ENCODE measurements at regions not wholly inside any gene's neighbourhood (a gene's known extent, or its start where the extent isn't known, plus 50 kb on each side); places are given as distances from the start of the nearest gene placed in this dataset.
"Not testable (repeated sequence)": the region's sequence is repeated elsewhere in the genome, so short reads cannot be mapped to it uniquely, and the experiment has no call there.

DNA sequence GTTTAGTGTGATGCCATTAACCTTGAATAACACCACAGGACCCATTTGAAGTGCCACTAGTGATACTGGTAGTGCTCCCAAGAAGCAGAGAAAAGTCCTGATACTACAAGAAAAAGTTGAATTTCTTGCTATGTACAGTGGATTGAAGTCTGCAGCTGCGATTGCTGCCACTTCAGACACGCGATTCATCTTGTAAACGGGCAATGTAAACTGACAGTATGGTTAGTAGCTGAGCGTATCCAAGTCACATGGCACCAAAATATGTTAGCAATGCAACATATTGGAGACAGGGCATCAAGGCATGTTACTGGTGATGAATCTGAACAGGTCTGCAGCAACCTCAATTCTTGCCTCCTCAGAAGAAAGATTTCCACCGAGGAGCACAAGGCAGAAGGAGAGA lies 238.9 kb downstream of the HS3ST3B1 start:
- Histone ChIP-seq H3K36me3 (no peaks in the 10 kb centered on the region), H3K27me3 (no peaks in the 10 kb centered on the region), H3K4me3 (no peak overlapping the region), H3K27ac (no peak overlapping the region), H3K9ac (ENCODE audit: low read depth in 2 of 2, low read length in 2 of 2) (no peak overlapping the region), H3K4me1 (no peaks in the 10 kb centered on the region), H3K9me3 (no peaks in the 10 kb centered on the region)
- intact Hi-C loops (cut with DNase I): no loop called here
- DNase-seq: no peak
- TF ChIP-seq, protein P1, sequence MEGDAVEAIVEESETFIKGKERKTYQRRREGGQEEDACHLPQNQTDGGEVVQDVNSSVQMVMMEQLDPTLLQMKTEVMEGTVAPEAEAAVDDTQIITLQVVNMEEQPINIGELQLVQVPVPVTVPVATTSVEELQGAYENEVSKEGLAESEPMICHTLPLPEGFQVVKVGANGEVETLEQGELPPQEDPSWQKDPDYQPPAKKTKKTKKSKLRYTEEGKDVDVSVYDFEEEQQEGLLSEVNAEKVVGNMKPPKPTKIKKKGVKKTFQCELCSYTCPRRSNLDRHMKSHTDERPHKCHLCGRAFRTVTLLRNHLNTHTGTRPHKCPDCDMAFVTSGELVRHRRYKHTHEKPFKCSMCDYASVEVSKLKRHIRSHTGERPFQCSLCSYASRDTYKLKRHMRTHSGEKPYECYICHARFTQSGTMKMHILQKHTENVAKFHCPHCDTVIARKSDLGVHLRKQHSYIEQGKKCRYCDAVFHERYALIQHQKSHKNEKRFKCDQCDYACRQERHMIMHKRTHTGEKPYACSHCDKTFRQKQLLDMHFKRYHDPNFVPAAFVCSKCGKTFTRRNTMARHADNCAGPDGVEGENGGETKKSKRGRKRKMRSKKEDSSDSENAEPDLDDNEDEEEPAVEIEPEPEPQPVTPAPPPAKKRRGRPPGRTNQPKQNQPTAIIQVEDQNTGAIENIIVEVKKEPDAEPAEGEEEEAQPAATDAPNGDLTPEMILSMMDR (IDR thresholded peaks at IDR 0.05): no peak

DNA sequence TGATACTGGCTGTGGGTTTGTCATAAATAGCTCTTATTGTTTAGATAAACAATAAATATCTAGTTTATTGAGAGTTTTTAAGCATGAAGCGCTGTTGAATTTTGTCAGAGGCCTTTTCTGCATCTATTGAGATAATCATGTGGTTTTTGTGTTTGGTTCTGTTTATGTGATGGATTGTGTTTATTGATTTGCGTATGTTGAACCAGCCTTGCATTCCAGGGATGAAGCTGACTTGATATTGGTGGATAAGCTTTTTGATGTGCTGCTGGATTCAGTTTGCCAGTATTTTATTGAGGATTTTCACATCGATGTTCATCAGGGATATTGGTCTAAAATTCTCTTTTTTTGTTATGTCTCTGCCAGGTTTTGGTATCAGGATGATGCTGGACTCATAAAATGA lies 231.4 kb downstream of the HS3ST3B1 start:
- H3K4me1 ChIP-seq; H3K9me3 ChIP-seq; DNase-seq; H3K4me3 ChIP-seq; H3K9ac ChIP-seq (ENCODE audit: low read depth in 2 of 2, low read length in 2 of 2); H3K36me3 ChIP-seq; intact Hi-C loops (cut with DNase I); H3K27me3 ChIP-seq; H3K27ac ChIP-seq: not testable (repeated sequence)

DNA sequence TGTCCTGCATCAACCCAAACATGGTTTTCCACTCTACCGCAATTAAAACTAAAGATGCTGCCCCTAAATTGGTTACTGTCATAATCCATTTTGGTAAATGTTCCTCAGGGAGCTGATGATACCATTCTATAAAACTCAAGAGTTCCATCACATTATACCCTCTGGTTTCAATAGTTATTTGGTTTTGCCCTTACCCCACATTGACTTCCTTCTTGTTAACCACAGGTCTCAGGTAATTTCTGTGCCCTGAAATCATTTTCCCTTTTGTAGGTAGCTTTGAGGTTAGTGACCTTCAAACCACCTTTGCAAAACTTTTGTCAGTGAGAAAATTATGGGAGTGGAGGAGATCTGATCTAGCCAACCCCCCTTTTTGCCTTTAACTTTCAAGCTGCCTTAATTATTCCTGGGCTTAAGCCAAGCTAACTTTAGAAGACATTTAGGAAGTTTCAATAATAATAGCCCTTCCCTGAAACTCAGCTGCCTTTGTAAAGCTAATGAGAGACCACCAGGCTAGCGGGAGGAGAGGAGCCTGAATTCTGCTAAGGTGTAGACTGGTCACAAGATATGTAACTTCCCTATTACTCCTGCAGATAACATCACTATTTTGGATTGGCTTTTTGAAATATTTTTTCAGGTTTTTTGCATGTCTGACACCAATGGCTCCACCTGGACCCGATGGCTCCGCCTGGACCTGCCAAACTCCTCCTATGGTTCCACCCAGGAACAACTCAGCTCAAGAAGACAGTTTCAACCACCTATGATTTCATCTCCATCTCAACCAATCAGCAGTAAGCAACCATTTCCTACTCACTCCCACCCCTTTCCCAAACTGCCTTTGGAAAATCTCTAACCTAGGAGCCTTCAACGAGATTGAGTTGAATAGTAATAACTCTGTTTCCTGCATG lies 224.9 kb downstream of the HS3ST3B1 start:
- no peaks in the 10 kb centered on the region for H3K36me3 ChIP-seq
- H3K27ac ChIP-seq: no peak overlapping the region
- H3K27me3 ChIP-seq: no peaks in the 10 kb centered on the region
- no peak for DNase-seq
- H3K4me1 ChIP-seq: no peaks in the 10 kb centered on the region
- H3K9me3 ChIP-seq: no peaks in the 10 kb centered on the region
- intact Hi-C loops (cut with DNase I): no loop called here
- H3K9ac ChIP-seq (ENCODE audit: low read depth in 2 of 2, low read length in 2 of 2): no peak overlapping the region
- H3K4me3 ChIP-seq: no peak overlapping the region
- TF ChIP-seq, protein P1 (IDR thresholded peaks at IDR 0.05): no peak

DNA sequence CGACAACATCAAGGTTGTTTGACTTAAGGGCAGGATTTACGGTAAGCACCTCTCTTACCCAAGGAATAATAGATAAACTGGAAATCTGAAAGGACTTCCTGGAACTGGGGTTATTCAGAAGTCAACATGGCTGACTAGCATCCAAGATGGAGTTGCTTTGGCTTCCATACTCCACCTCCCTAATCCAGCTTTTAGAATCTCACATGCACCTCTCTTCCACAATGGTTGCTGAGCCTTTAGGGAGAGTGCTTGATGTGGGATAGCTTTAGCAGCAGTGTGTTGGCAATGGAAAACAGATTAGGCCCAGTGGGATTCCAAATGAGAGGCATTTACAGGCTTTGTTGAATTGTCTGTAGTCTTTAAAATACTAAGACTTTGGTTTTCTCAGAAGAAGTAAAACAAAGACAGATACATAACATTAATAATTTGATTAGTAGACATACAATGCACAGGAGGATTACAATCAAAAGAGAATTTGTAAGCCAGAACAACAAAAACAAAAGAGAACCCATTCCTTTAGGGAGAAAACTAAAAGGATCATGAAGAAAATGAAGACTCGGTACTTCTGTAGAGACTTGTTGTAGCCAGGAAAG lies 222.0 kb downstream of the HS3ST3B1 start:
- intact Hi-C loops (cut with DNase I): no loop called here
- H3K4me3 ChIP-seq: no peak overlapping the region
- no peak for DNase-seq
- H3K27me3 ChIP-seq: no peaks in the 10 kb centered on the region
- H3K9me3 ChIP-seq: no peaks in the 10 kb centered on the region
- H3K36me3 ChIP-seq: no peaks in the 10 kb centered on the region
- H3K4me1 ChIP-seq: no peaks in the 10 kb centered on the region
- H3K27ac ChIP-seq: no peak overlapping the region
- TF ChIP-seq, protein P1 (IDR thresholded peaks at IDR 0.05): no peak
- no peak overlapping the region for H3K9ac ChIP-seq (ENCODE audit: low read depth in 2 of 2, low read length in 2 of 2)

DNA sequence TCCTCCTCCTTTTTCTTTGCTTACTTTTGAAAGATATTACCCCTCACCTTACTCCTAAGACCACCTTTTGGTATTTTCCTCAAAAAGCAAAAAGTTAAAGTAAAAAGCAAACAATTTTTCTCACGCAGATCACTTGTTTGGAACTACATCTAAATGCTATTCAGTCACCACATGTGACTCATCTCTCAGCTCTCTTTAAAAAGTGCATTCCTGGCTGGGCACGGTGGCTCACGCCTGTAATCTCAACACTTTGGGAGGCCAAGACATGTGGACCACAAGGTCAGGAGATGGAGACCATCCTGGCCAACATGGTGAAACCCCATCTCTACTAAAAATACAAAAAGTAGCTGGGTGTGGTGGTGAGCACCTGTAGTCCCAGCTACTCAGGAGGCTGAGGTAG lies 218.0 kb downstream of the HS3ST3B1 start:
- H3K36me3 ChIP-seq; H3K9me3 ChIP-seq; intact Hi-C loops (cut with DNase I); H3K4me3 ChIP-seq; H3K4me1 ChIP-seq; DNase-seq; H3K27ac ChIP-seq; H3K27me3 ChIP-seq; H3K9ac ChIP-seq (ENCODE audit: low read depth in 2 of 2, low read length in 2 of 2): not testable (repeated sequence)

DNA sequence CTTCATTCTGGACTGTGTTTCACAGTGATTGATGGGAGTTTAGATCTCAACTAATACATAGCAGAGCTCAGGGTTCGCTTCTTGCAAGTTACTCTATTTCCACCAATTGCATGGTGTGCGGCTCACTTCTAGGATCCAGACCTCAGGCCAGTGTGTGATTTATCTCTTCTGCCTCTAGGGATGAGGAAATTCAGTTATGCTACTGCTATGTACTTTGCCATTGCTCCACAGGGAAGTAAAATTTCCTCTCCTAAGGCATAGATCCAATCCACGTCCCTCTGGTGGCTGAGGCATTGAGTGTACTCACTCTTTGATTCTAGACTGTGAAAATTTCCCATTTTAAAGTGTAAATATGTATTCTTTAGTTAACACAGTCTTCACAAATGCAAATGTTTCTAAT lies 214.1 kb downstream of the HS3ST3B1 start:
- H3K9me3 ChIP-seq: no peaks in the 10 kb centered on the region
- TF ChIP-seq, protein P1 (IDR thresholded peaks at IDR 0.05): no peak
- H3K9ac ChIP-seq (ENCODE audit: low read depth in 2 of 2, low read length in 2 of 2): no peak overlapping the region
- no peaks in the 10 kb centered on the region for H3K27me3 ChIP-seq
- intact Hi-C loops (cut with DNase I): no loop called here
- no peaks in the 10 kb centered on the region for H3K36me3 ChIP-seq
- H3K27ac ChIP-seq: no peak overlapping the region
- no peak overlapping the region for H3K4me3 ChIP-seq
- H3K4me1 ChIP-seq: no peaks in the 10 kb centered on the region
- no peak for DNase-seq

All from colonic mucosa (tissue), 4 donors.